Omental fat pad (tissue), 3 donors: ENCODE measurements at regions not wholly inside any gene's neighbourhood (a gene's known extent, or its start where the extent isn't known, plus 50 kb on each side); places are given as distances from the start of the nearest gene placed in this dataset.

Experiments
- ATAC-seq: fragments of 150-250 bp; one replicate; pipeline ENCODE4 v1.9.1; 2016; ENCODE audit warnings: mild to moderate bottlenecking, moderate library complexity; ENCODE audit not compliant: low FRiP score
- DNase-seq: peaks from one replicate; pipeline ENCODE4 v3.0.0-alpha.2; 2019; ENCODE audit warnings: low spot score
- TF ChIP-seq, protein P1 (sequence below), 3 donors: fragments of 450-650 bp; IDR thresholded peaks; one replicate each; pipeline ENCODE4 v1.5.1; 2016 to 2017; ENCODE audit warnings: antibody characterized with exemption in 3 of 3, mild to moderate bottlenecking in 3 of 3, moderate library complexity in 2 of 3

DNA sequence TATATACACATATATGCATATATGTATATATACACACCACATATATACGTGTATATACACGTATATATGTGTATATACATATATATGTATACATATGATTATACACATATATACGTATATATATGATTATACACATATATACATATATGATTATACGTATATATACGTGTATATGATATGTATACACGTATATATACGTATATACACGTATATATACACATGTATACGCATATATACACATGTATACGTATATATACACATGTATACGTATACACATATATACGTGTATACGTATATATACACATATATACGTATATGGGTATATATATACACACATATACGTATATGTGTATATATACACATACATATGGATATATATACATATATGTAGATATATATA lies 62.1 kb upstream of the HMGXB4 start:
- TF ChIP-seq, protein P1, sequence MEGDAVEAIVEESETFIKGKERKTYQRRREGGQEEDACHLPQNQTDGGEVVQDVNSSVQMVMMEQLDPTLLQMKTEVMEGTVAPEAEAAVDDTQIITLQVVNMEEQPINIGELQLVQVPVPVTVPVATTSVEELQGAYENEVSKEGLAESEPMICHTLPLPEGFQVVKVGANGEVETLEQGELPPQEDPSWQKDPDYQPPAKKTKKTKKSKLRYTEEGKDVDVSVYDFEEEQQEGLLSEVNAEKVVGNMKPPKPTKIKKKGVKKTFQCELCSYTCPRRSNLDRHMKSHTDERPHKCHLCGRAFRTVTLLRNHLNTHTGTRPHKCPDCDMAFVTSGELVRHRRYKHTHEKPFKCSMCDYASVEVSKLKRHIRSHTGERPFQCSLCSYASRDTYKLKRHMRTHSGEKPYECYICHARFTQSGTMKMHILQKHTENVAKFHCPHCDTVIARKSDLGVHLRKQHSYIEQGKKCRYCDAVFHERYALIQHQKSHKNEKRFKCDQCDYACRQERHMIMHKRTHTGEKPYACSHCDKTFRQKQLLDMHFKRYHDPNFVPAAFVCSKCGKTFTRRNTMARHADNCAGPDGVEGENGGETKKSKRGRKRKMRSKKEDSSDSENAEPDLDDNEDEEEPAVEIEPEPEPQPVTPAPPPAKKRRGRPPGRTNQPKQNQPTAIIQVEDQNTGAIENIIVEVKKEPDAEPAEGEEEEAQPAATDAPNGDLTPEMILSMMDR (IDR thresholded peaks at IDR 0.05), result no peak
- DNase-seq (no peak), ATAC-seq (no peak)

DNA sequence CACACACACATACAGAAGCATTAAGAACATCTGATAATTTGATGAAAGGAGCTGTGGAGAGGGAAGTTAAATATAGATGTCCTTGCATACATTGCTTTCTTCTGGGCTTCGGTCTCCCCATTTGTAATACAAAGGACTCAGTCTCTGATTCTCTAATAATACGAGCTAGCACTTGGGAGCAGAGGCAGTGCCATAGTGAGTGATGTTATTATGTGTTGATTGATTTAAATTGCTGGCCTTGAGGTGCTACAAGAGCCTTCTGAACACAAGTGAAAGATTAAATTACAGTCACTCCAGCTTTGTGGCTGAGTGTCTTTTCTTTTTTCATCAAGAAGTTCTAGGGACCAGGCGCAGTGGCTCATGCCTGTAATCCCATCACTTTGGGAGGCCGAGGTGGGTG lies 61.5 kb upstream of the HMGXB4 start:
- ATAC-seq (no peak), DNase-seq (no peak)
- TF ChIP-seq, protein P1 (IDR thresholded peaks at IDR 0.05), result no peak

DNA sequence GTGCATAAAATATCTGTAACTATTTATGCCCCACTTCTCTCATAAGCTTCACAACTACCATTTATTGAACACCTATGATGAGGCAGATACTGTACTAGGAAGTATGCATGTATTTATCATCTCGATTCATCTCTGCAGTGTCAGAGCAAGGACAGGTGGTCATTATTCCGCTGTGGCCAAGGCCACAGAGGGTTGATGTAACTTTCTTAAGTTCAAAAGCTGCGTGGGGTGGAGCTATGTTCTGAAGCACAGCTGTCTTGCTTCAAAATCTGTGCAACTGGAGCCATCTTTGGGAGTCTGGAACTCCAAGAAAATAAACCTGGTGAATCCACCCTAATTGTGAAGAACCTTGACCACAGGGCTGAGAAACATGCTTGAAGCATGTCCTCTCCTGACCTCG lies 60.2 kb upstream of the HMGXB4 start:
- no peak for DNase-seq
- no peak for ATAC-seq
- TF ChIP-seq, protein P1 (IDR thresholded peaks at IDR 0.05), result no peak

DNA sequence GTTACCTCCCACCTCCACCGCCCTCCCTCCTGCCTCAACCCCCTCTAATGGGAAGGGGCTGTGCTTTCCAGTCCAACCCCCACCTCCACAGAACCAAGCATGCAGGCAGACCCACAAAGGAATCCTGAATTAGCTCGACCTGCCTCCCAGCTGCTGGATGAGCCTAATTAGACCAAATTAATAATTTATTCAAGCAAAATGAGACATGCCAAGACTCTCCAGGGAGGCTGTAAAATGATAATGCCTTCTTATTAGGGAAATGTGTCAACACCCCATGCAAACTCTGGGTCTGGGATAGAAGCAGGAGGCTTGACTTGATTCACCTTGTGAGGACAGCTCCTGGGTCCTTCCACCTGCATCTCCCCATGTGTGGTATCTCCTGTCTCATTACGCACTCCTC lies 59.4 kb upstream of the HMGXB4 start:
- no peak for DNase-seq
- ATAC-seq, result no peak
- TF ChIP-seq, protein P1 (IDR thresholded peaks at IDR 0.05), result no peak

DNA sequence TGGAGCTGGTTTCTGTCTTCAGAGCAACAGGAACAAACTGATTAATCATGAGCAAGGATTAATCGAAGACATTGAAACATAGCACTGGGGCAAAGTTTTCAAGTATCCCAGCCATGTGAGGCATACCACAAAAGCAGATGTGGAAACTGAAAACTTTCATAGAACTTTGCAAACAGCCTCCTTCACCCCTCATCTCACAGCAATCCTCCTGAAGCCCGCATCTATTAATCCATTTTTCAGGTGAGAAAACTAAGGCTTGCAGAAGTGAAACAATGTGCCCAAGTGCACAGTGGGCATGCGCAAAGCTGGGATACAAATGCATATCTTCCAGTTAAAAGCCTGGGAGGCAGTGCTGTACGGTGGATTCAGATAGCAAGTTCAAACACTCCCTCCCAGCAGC lies 58.6 kb upstream of the HMGXB4 start:
- DNase-seq (no peak), ATAC-seq (no peak)

DNA sequence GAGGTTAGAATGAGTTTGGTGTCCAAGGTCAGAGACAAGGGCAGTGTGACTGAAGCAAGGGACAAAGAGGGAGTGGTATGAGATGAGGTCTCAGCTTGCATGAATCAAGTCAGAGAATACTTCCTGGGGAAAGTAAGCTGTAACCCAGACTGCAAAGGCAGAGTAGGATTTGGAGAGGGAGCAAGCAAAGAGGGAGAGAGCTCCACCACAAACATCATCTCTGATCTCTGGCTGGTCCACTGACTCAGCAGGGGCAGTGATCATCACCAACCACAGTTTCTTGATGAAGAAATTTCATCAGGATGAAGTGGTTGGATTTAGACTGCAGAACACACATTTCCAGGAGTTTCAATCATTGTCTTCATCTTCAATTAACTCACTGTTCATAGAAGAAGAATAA lies 54.9 kb upstream of the HMGXB4 start:
- DNase-seq (no peak), ATAC-seq (no peak)
- TF ChIP-seq, protein P1 (IDR thresholded peaks at IDR 0.05), result no peak

More for the DNA sequence above, 58.6 kb upstream of the HMGXB4 start:
- TF ChIP-seq, protein P1 (IDR thresholded peaks at IDR 0.05), result no peak

DNA sequence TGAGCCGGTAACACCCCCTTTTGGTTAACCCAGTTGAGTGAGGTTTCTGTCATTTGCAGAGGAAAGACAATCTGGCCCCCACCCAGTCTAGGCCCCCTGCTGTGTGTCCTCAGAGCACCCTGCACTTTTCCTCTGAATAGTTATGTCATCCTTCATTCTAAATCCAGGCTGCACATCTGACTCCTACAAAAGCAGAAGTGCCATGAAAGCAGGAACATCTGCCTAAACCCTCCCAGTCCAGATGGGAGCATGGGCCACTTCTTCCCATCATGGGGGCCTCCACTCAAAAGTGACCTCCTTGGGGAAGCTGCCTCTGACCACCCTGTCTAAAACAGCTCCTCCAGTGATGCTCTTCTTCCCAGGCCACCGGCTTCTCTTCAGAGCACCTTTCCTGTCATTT lies 53.7 kb upstream of the HMGXB4 start:
- DNase-seq (no peak), ATAC-seq (no peak)
- TF ChIP-seq, protein P1 (IDR thresholded peaks at IDR 0.05), result no peak
